Upper lobe of left lung (tissue), 4 donors: ENCODE measurements at regions not wholly inside any gene's neighbourhood (a gene's known extent, or its start where the extent isn't known, plus 50 kb on each side); places are given as distances from the start of the nearest gene placed in this dataset.

Experiments used
- POLR2A ChIP-seq, 4 donors: fragments of 450-650 bp; IDR thresholded peaks; one replicate each; pipeline ENCODE4 v1.5.1; 2016 to 2017; ENCODE audit warnings: antibody characterized with exemption in 4 of 4, mild to moderate bottlenecking in 2 of 4
- TF ChIP-seq, protein P1 (sequence below), 6 experiments: fragments of 450-650 bp in 4 of 6; fragments of 200-600 bp in 2 of 6; sonication (generic) in 2 of 6; IDR thresholded peaks; one replicate each; pipeline ENCODE4 v1.5.1; 2016 to 2019; ENCODE audit warnings: antibody characterized with exemption in 6 of 6

DNA sequence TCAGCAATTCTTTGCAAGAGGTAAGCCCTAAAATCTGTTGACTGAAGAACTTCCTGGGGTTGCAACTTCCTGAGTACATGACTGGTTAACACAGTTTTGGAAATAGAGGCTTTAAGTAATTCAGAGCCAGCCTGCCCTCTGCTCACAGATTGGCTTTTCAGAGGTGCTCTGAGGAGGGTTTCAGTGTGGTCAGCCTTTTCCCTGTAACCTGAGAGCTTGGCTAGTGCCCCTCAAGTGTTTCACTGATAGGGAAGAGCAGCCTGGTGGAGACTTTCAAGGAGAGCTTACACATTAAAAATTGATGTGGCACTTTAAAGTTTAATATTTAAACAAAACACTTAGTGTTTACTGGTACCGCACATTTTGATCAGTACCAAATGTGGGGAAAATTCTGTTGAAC, 56.7 kb upstream of the FOXB2 start:
- no peak for TF ChIP-seq POLR2A (IDR thresholded peaks at IDR 0.05)
- TF ChIP-seq, protein P1, sequence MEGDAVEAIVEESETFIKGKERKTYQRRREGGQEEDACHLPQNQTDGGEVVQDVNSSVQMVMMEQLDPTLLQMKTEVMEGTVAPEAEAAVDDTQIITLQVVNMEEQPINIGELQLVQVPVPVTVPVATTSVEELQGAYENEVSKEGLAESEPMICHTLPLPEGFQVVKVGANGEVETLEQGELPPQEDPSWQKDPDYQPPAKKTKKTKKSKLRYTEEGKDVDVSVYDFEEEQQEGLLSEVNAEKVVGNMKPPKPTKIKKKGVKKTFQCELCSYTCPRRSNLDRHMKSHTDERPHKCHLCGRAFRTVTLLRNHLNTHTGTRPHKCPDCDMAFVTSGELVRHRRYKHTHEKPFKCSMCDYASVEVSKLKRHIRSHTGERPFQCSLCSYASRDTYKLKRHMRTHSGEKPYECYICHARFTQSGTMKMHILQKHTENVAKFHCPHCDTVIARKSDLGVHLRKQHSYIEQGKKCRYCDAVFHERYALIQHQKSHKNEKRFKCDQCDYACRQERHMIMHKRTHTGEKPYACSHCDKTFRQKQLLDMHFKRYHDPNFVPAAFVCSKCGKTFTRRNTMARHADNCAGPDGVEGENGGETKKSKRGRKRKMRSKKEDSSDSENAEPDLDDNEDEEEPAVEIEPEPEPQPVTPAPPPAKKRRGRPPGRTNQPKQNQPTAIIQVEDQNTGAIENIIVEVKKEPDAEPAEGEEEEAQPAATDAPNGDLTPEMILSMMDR (IDR thresholded peaks at IDR 0.05), result no peak
